H1 (cell line): ENCODE measurements at regions not wholly inside any gene's neighbourhood (a gene's known extent, or its start where the extent isn't known, plus 50 kb on each side); places are given as distances from the start of the nearest gene placed in this dataset.

Source experiments
- FOSL1 ChIP-seq: IDR thresholded peaks from 2 replicates; pipeline ENCODE4 v1.6.1; 2011; ENCODE audit warnings: mild to moderate bottlenecking, low read depth, low read length, moderate library complexity; ENCODE audit not compliant: insufficient read depth
- TEAD4 ChIP-seq: IDR thresholded peaks from 2 replicates; pipeline ENCODE4 v1.6.1; 2012; ENCODE audit warnings: low read depth, low read length, inconsistent platforms, mixed read lengths

DNA sequence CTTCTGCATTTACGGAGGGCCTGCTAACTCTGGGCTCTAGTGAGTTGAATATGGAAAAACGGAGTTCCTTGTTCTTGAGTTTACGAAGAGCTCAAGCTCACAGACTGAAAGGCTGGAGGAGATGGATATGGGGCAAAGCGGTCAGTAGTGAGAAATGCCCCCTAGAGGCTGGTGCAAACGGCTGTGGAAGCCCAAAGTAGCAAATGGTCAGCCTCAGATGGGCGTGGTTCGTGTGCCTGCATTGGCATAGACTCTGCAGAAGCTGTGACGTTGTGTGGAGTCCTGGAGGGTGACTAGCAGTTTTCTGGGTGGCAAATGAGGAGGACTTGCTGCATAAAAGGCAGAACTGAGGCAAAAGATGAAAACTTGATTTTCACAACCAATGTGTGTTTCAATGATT lies 93.6 kb upstream of the TWIST2 start (continued):
- TF ChIP-seq FOSL1 (no peak), TEAD4 (no peak)
- TF ChIP-seq, all 59 proteins: peak for 2
